HTR-8/SVneo (cell line): ENCODE measurements at regions not wholly inside any gene's neighbourhood (a gene's known extent, or its start where the extent isn't known, plus 50 kb on each side); places are given as distances from the start of the nearest gene placed in this dataset.
"Not testable (repeated sequence)": the region's sequence is repeated elsewhere in the genome, so short reads cannot be mapped to it uniquely, and the experiment has no call there.

Experiments
- DNase-seq: peaks from one replicate; pipeline ENCODE4 v3.0.0; 2011; ENCODE audit warnings: low spot score, mixed read lengths; ENCODE audit not compliant: insufficient read length
- FAIRE-seq: peaks from 2 replicates; lab custom pipeline; 2011; peaks lifted over from hg19 to GRCh38; lab: Jason Lieb, UNC

DNA sequence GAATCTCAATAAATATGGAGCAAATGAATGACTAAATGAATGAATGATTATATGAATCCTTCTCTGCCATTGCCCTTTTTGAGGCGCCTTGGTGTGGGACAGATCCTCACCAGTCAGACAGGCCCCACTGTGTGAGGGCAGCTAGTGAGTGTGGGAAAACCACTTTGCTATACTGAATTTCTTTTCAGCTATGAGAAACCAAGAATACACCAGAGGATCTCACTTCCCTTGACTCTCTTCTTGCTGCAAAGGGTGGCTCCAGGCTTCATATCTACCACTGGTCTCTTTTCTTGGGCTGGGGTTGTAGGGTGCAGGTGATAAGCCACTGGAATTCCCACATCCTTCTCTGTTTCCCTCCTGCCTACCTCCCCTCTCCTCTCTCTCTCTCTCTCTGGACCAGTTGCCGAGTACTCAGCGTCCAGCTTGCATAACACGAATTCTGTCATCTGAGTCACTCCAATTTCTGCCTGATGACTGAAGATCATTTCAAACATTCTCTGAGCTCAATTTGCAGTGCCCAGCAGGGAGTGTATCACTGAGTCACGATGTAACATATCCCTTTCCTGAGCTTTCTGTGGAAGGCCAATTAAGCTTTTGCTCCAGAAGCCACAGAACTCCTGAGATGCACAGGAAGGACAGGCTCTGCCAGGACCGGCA lies 304.3 kb upstream of the NCAM1 start:
- FAIRE-seq, result no peak

DNA sequence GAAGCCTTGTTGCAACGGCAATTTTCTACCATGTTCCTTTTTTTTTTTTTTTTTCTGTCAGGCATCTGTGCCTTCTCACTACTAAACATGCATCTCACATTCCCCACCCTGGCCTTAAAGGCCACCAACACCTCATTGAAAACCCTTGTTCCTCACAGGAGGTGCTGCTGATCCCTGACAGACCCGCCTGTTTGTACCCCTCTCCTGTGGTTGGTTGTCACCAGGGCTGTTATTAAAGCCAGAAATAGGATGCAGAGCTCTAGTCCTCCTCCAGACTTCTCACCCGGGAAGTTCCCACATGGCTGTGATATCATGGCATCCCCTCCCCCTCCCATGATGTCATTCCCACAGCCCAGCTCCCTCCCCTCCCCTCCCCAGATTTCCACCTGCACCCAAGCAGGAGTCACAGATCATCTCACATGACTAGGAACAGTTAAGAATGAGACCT lies 302.8 kb upstream of the NCAM1 start:
- no peak for FAIRE-seq

More for the DNA sequence above, 304.3 kb upstream of the NCAM1 start:
- peak; percentile 5 for DNase-seq

DNA sequence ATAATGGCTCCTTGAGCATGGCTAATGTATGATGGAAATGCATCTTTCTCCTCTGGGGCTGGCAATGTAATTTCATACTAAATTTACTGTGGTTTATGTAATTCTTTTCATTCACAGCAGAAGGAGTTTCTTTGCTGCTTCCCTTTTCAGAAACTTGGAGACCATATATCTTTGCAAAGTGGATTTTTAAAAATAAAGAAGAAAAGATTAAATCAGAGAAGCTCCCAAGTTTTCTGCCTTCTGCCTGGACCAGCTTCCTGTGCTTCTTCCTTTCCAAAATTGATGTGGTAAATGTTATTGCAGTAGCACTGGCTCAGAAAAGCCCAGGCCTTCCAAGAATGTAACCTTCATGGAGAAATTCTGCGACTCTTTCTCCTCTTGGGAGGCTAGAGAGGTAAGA lies 300.1 kb upstream of the NCAM1 start:
- no peak for DNase-seq
- no peak for FAIRE-seq

More for the DNA sequence above, 302.8 kb upstream of the NCAM1 start:
- no peak for DNase-seq

DNA sequence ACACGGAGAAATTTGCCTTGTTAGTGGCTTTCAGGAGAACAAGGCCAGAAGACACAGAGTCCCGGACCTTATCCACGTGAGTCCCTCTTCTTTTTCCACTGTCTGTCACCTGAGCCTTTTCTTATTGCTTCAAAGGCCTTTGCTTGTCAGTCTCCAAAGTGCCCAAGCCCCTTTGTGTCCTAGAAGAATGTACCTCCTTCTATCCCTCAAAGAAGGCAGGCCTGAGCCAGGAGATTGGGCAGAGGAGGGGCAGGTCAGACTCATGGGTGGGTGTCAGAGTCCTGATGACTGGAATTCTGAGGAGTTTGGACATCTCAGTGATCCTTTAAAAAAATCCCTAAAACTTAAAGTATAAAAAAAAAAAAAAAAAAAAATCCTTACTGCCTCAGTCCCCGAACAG lies 299.6 kb upstream of the NCAM1 start:
- FAIRE-seq, result no peak
- DNase-seq, result no peak

DNA sequence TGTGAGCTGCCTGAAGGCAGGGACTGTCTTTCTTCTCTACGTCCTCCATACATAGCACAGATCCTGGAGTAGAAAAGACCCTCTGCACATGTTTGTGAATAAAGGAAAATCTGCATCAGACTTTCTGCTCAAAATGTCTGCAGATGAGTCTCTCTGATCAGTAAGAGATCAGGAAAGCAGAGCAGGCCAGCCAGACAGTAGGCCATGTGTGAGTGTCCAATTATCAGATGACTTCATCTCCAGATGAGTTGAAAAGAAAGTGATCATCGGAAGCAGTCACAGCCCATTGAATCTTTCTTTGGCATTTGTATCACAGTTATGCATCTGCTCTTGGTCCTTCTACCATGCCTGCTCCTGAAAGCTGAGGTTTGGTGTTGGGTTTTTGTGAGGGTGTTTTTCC lies 298.7 kb upstream of the NCAM1 start:
- DNase-seq (no peak), FAIRE-seq (no peak)

DNA sequence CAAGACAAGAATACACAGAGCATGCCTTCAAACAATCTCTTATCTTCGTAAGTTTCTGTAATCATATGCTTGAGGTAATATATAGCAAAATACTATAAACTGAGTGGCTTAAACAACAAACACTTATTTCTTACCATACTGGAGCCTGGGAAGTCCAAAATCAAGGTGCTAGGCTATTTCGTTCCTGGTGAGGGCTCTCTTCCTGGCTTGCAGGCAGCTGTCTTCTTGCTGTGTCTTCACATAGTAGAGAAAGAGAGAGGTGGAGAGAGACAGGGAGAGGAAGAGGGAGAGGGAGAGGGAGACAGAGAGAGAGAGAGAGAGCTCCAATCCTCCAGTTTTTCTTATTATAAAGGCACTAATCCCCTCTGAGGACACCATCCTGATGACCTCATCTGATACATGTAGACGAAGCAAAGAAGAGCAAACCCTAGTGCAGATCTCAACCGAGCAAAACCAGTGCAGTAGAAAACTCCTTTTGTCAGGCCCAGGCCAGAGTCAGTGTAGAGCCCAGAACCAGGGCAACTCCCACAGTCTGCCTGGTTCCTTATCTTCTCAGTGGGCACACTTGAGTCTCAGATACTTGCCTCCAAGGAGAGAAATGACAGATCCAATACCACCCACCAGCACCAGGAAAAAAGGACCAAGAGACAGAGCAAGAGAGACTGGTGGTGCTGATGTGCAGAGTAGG lies 297.1 kb upstream of the NCAM1 start:
- DNase-seq (no peak), FAIRE-seq (no peak)

DNA sequence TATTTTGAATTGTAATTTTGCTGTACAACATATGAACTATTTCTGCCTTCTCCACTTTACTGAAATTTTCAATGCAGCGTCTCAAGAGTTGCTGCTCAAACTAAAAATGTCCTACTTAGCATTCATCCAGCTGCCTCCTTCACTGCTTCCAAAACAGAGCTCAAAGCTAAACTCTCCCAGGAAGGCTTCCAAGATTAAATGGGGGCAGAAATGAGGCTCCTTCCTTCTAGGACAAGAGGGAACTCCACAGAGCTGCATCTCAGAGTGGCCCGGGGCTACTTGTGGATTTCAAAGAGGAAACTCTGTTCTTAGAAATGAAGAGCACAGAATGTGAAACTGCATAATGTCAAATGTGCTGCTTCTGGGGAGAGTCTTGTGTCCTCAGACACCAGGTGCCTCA lies 295.9 kb upstream of the NCAM1 start:
- FAIRE-seq (no peak), DNase-seq (no peak)

DNA sequence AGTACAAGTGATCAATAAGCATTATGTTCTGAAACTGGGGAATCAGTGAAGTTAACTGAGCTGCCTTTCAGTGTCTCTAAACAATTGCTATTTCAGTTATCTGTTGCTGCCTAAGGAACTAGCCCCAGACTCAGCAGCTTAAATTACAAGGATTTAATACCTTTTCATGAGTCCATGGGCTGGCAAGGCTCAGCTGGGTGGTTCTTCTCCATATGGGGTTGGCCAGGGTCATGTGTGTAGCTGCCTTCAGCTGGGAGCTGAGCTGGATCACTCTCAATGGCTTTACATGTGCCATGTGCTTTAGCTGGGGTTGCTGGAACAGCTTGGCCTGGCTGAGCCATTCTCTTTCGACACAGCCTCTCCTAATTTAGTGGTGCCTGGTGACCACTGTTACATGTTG lies 295.0 kb upstream of the NCAM1 start:
- FAIRE-seq, result no peak
- DNase-seq, result no peak

DNA sequence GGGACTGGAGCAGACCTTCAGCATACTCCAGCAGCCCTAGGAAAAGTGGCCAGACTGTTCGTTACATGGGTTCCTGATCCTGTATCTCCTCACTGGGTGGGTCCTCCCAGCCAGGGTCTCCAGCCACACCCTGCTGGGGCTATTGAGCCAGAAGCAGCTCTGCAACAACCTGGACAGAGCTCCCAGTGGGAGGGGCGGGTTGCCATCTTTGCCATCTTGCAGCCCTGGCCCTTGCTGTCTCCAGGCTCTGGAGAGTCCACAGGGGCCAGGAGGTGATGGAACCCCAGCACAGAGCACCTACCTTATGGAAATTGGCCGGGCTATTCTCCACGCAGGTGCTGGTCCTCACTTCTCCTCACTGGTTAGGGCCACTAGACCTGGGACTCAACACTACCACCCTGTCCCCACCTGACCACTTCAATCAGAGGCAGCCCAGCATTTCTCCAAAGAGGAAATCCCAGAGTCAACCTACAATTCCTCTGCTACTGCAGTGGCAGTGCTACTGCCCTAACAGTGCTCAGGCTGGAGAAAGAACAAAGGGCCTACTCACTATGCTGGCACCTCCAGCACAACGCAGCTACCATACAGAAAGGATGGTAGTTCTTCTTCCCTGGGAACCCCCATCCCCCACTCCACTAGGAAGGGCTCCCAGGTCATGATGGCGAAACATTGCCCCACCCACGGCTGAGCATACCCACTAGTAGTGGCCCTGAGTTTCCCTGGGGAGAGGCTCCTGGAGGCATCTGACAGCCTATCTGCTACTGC lies 290.2 kb upstream of the NCAM1 start:
- DNase-seq (no peak), FAIRE-seq (no peak)

DNA sequence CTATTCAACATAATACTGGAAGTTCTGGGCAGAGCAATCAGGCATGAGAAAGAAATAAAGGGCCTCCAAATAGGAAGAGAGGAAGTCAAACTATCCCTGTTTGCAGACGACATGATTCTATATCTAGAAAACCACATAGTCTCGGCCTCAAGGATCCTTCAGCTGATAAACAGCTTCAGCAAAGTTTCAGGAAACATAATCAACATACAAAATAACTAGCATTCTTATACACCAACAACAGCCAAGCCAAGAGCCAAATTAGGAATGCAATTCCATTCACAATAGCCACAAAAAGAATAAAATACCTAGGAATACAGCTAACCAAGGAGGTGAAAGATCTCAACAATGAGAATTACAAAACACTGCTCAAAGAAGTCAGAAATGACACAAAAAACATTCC lies 287.8 kb upstream of the NCAM1 start:
- not testable (repeated sequence) for FAIRE-seq, DNase-seq

DNA sequence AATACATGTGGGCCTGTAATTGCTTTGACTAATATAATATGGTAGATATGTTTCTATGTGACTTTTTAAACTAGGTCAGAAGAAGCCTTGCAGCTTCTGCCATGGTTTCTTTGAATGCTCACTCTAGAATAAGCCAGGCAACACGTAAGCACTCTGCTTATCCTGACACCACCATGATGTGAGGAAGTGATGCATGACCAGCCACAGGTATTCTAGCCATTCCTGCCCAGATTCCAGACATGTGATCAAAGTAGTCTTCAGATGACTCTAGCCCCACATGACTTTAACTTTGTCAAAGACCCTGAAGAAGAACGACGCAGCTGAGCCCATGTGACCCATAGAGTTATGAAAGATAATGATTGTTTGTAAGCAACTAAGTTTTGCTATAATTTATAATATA lies 276.1 kb upstream of the NCAM1 start:
- FAIRE-seq (no peak), DNase-seq (no peak)

DNA sequence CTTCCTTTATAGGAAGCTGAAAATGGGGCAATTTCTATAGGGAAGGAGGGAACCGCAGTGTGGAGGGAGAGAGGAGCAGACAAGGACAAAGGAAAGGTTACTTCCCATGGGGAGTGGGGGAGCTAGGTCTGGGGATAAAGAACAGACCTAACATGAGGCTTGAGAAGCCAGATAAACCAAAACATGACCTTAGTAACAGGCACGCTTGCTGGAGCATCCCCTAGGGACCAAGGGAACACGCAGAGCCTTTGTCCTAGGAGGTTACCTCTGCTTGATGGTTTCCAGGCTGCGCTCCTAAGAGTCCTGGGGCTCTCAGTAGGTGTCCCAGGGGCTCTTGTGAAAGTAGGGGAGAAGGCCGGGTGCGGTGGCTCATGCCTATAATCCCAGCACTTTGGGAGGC lies 271.4 kb upstream of the NCAM1 start:
- FAIRE-seq, result no peak
- DNase-seq, result no peak

DNA sequence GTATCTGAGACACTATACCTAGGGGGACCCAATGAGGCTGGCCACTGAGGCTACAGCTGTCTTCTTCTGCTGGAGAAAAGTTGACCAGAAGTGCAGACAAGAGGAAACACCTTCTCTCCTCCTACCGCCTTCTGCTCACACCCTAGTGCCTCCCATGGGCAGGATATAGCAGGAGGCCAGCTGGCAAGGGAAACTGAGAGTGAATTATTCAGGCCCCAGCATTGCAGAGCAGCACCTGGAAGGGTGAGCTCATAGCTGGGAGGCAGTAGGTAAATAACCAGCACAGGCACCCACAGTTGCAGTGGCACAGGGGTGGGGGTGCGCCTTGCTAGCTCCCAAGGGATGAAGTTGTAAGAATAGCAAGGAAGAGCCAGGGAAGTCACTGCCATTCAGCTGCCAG lies 267.4 kb upstream of the NCAM1 start:
- FAIRE-seq (no peak), DNase-seq (no peak)

DNA sequence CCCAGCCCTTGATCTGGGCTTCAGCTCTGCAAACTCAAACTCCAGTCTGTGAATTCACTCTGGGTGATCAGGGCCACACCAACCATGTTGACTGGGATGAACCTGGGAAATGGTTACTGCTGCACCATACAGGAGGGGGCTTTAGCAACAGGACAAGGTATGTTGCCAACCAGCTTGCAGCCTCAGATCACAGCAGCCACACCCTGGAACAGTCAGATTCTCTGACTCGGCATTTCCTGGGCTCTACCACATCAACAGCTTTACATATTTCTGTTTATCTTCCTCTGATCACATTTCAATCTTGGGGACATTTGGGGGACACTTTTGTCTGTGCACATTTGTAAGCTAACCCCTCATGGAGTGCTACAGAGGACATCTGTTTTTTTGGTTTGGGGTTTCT lies 267.0 kb upstream of the NCAM1 start:
- DNase-seq, result no peak

DNA sequence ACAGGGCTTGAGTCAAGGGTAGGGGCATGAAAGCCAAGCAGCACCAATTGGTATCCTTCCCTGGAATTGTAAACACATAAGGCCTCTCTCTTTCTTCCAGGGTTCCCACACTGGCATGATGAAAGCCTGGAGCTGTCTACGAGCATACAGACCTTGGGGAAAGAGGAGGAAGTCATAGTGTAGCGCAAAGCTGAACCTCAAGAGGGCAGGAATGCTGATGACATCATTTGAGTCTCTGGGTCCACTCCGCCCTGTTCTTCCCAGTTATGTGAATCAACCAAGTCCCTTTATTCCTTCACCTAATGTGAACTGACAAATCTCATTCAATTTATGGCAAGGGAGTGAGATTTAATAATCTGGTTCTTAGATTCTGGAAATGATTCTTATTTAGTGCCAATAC lies 266.4 kb upstream of the NCAM1 start:
- no peak for FAIRE-seq
- no peak for DNase-seq

More for the DNA sequence above, 267.0 kb upstream of the NCAM1 start:
- FAIRE-seq, result no peak

DNA sequence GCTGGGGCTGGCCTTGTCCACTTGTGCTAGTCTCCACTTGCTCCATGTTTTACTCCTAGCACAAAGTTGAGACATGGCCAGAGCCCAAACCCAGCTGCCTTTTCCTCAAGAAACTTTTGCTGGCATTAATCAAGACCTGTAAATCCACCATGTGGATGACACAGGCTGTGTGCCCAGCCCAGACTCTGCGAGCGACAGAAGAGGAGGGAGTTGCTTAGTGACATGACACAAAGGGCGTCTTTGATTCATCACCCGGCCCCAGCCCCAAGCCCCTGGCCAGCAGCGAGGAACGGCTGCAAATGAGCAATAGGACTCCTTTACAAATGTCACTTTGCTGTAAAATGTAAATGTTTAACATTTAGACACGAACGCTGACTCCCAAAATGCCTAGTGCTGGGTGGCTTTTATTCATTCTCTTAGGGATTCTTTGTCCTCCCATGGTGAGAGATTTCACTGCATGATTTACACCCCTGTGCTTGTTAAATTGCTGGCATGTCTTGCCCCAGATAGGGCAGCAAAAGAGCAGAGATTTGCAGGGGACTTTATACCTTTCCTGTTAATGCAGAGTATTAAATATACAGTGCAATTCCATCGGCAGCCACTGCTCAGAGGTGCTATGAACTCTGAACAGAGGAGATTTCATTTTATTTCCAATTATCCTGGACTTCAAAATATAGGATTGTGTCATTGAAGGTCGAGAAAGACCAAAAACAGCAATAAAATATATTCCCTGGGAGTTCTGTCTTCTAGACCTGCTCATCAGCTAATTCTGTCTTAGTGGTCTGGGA lies 263.6 kb upstream of the NCAM1 start:
- no peak for DNase-seq
- no peak for FAIRE-seq

DNA sequence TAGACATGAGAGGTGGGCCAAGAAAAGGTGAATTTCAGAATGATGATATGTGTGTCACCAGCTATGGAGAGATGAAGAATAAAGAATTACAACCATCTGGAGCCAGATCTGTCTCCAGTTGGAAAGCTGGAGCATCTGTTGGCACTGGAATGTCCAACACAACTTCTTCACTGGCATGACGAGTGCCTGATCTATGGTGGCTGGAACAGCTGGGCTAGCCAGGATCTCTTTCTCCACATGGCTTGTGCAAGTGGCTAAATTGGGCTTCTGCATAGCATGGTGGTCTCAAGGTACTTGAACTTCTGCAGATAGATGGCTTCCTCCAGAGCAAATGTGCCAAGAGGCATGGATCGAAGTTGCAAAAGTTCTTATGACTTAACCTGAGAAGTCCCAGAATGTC lies 256.1 kb upstream of the NCAM1 start:
- no peak for FAIRE-seq
- no peak for DNase-seq

DNA sequence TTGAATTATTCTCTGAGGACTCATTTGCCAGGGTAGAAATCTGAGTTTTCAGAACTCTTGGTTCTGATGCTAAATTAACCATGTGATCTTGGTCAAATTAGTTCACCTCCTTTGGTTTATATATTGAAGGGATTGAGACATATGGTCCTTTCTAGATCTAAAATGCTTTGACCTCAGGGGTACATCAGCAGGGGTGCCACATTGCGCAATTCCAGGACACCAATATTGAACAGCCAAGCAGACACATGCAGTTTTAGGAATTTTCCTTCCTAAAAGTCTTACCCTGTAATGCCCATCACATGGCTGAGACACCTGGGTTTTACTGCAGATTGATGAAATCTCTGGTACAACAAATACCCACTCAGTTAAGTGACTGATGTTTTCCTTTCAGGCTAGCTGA lies 254.4 kb upstream of the NCAM1 start:
- no peak for FAIRE-seq
- no peak for DNase-seq

DNA sequence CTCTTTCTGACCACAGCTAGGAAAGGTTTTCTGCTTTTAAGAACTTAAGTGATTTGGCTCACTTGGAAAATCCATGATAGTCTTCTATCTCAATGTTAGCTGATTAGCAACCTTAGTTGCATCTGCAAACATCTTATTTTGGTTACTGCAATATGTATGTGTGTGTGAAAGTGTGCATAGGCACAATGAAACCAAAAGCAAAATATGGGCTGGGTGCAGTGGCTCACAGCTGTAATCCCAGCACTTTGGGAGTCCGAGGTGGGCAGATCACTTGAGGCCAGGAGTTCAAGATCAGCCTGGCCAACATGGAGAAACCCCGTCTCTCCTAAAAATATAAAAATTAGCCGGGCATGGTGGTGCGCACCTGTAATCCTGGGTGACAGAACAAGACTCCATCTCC lies 246.9 kb upstream of the NCAM1 start:
- DNase-seq, FAIRE-seq: not testable (repeated sequence)

DNA sequence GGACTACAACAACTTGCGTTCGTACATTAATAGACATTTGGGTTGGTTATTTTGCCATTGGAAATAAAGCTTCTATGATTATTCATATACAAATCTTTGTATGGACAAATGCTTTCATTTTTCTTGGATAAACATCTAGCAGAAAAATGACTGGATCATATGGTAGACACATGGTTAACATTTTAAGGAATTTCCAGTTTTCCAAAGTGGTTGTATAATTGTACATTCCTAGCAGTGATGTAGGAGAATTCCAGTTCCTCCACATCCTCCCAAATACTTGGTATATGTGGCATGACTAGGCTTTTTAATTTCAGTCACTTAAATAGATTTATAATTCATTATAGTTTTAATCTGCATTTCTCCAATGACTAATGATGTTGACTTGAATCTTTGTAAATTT lies 246.2 kb upstream of the NCAM1 start:
- DNase-seq (no peak), FAIRE-seq (no peak)
